Fibroblast of lung (primary cell): ENCODE measurements at regions not wholly inside any gene's neighbourhood (a gene's known extent, or its start where the extent isn't known, plus 50 kb on each side); places are given as distances from the start of the nearest gene placed in this dataset.

ENCODE experiments used
- CTCF ChIP-seq, 2 donors: IDR thresholded peaks in 1 of 2; conservative IDR thresholded peaks in 1 of 2; 1 replicate in 1 of 2; 2 replicates in 1 of 2; pipeline ENCODE4 v1.5.1; 2011 to 2012; ENCODE audit warnings: low read length in 2 of 2, control low read depth in 1 of 2, inconsistent platforms in 1 of 2, low read depth in 1 of 2, mild to moderate bottlenecking in 1 of 2
- EZH2 ChIP-seq: IDR thresholded peaks from 2 replicates; pipeline ENCODE4 v1.5.1; 2012; ENCODE audit warnings: low read length, control low read depth, mild to moderate bottlenecking; ENCODE audit errors: missing control alignments

- no peak for TF ChIP-seq EZH2
- TF ChIP-seq CTCF (conservative IDR thresholded peaks at IDR 0.05 in 1 of 2, IDR thresholded peaks at IDR 0.05 in 1 of 2; ENCODE audit: low read depth in 1 of 2, low read length in 2 of 2), result no peak
Observed at GRCh38 chr18:40208958-40209357, 1746.1 kb upstream of the PIK3C3 start.
